ENCODE measurements at regions not wholly inside any gene's neighbourhood (a gene's known extent, or its start where the extent isn't known, plus 50 kb on each side); places are given as distances from the start of the nearest gene placed in this dataset.
A peak's percentile ranks its signal among the peaks of the same experiment; 100 is the strongest.

GRCh38 chr18:10367836-10368235 lies 86.6 kb upstream of the APCDD1 start:
- no peak overlapping the region for H3K27ac ChIP-seq (ENCODE audit: low read length)
- H3K4me3 ChIP-seq (ENCODE audit: low read length in 2 of 2) = no peak overlapping the region
- H3K9me3 ChIP-seq (ENCODE audit: control insufficient read depth in 2 of 2, low read length in 2 of 2) = peaks cover 0 to 3% of the 10 kb centered on the region in 2 donors
- H3K9ac ChIP-seq (ENCODE audit: low read length in 2 of 2) = no peak overlapping the region
- H3K4me1 ChIP-seq (ENCODE audit: control insufficient read depth, insufficient read depth, low read length) = peaks cover 2% of the 10 kb centered on the region
- no peaks in the 10 kb centered on the region for H3K36me3 ChIP-seq (ENCODE audit: control insufficient read depth in 2 of 2, insufficient read depth in 2 of 2, low read length in 2 of 2)
- peaks cover 0 to 4% of the 10 kb centered on the region in 2 donors for H3K27me3 ChIP-seq (ENCODE audit: control insufficient read depth in 1 of 2, insufficient read depth in 2 of 2, low read length in 2 of 2)

DNA sequence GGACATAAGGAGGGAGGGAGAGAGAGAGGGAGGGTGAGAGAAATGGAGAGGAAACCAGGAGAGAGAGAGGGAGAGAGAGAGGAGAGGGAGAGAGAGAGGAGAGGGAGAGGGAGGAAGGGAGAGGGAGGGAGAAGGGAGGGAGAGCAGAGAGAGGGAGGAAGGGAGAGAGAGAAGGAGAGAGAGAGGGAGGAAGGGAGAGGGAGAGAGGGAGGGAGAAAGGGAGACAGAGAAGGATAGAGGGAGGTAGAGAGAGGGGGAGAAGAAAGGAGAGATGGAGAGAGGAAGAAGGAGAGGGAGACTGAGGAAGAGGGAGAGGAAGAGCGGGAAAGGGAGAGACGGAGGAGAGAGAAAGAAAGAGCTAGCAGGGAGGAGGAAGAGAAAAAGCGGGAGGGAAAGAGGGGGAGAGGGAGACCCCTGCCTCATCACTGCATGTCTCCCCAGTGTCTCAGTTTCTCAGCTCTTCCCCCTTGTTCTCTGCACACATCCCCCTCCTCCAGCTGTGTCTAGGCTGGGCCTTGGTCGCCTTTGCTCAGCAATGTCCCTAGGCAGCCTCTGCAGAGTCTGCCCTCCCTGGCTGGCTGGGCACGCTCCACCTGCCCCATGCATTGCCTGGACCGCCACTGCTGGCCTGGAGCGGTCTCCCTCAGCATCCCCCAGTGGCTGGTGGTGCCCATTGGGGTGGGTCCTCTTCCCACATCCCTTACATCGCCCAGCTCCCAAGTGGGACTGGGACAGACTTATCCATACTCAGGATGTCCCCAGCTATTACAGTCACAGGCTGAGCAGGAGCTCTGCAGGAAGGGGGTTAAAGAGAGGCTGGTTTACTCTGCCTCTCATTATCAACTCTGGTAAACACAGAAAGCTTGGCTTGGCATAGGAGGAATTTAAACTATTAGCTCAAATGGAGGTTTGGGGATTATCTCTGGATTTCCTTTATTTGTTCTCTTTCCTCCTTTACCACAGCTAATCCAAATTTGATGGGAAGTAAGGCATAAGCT lies 85.7 kb upstream of the APCDD1 start:
- H3K36me3 ChIP-seq (ENCODE audit: control insufficient read depth in 2 of 2, insufficient read depth in 2 of 2, low read length in 2 of 2) = no peaks in the 10 kb centered on the region
- H3K9me3 ChIP-seq (ENCODE audit: control insufficient read depth in 2 of 2, low read length in 2 of 2) = peaks cover 0 to 3% of the 10 kb centered on the region in 2 donors
- peaks cover 2% of the 10 kb centered on the region for H3K4me1 ChIP-seq (ENCODE audit: control insufficient read depth, insufficient read depth, low read length)
- H3K27me3 ChIP-seq (ENCODE audit: control insufficient read depth in 1 of 2, insufficient read depth in 2 of 2, low read length in 2 of 2) = peaks cover 0 to 4% of the 10 kb centered on the region in 2 donors
- H3K9ac ChIP-seq (ENCODE audit: low read length in 2 of 2) = no peak overlapping the region
- H3K27ac ChIP-seq (ENCODE audit: low read length) = no peak overlapping the region
- no peak overlapping the region for H3K4me3 ChIP-seq (ENCODE audit: low read length in 2 of 2)

DNA sequence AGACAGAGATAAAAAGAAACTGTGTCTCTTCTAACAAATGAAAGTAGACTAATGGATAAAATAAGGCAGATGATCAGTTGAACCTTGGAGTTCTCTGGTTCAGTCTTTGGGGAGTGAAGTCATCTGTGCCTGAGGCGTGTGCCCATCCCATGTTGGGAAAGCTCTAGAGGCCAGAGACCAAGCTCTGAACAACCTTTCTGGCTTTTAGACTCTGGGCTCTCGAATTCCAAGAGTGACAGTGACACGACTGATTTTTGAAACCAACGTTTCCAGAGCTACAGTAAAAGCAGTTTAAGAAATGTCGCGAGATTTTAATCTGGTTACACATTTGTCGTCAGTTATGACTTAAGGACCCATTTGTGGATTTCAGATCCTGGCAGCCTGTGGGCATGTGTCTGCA lies 83.7 kb upstream of the APCDD1 start:
- Histone ChIP-seq H3K4me1 (ENCODE audit: control insufficient read depth, insufficient read depth, low read length) (peaks cover 8% of the 10 kb centered on the region), H3K27me3 (ENCODE audit: control insufficient read depth in 1 of 2, insufficient read depth in 2 of 2, low read length in 2 of 2) (peaks cover 0 to 4% of the 10 kb centered on the region in 2 donors), H3K9ac (ENCODE audit: low read length in 2 of 2) (no peak overlapping the region), H3K36me3 (ENCODE audit: control insufficient read depth in 2 of 2, insufficient read depth in 2 of 2, low read length in 2 of 2) (no peaks in the 10 kb centered on the region), H3K27ac (ENCODE audit: low read length) (no peak overlapping the region), H3K9me3 (ENCODE audit: control insufficient read depth in 2 of 2, low read length in 2 of 2) (no peaks in the 10 kb centered on the region), H3K4me3 (ENCODE audit: low read length in 2 of 2) (no peak overlapping the region)

DNA sequence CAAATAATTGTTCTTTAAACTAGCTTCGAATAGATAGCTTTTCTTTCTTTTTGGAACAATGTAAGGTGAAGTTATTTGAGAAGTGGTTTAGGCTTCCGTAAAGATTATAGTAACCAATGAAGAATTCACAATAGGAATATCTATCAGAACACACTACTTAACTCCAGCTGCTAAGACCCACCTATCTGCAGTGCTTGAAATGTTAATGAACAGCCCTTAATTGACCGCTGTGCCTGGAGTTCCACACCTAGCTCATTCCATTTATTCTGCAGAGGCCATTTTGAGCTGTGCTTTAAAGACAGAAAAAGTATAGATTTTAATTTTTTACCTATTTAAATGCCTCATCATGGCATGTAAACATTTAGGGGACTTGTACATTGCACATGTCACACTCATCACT lies 83.3 kb upstream of the APCDD1 start:
- H3K9ac ChIP-seq (ENCODE audit: low read length in 2 of 2) = no peak overlapping the region
- no peak overlapping the region for H3K27ac ChIP-seq (ENCODE audit: low read length)
- H3K9me3 ChIP-seq (ENCODE audit: control insufficient read depth in 2 of 2, low read length in 2 of 2) = no peaks in the 10 kb centered on the region
- H3K4me3 ChIP-seq (ENCODE audit: low read length in 2 of 2) = no peak overlapping the region
- H3K27me3 ChIP-seq (ENCODE audit: control insufficient read depth in 1 of 2, insufficient read depth in 2 of 2, low read length in 2 of 2) = peaks cover 0 to 4% of the 10 kb centered on the region in 2 donors
- no peaks in the 10 kb centered on the region for H3K36me3 ChIP-seq (ENCODE audit: control insufficient read depth in 2 of 2, insufficient read depth in 2 of 2, low read length in 2 of 2)
- H3K4me1 ChIP-seq (ENCODE audit: control insufficient read depth, insufficient read depth, low read length) = peaks cover 8% of the 10 kb centered on the region

DNA sequence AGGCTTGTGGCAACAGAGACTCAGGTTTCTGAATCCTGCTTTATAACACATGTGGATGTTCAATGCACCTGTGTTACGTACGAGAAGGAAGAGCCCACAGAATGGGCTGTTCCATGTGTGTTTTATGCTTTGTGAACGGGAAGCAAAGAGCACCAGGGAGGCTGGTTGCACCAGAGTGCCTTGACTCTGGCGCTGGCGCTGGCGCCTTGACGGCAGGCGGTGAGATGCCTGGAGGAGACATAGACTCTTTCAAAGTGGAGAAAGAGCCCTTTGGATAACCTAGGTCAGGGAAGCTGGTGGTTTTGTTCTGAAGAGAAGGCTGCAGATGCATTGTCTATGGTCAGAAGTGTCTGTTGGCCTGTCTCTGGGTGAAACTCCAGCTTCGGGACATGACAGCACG lies 80.2 kb upstream of the APCDD1 start:
- Histone ChIP-seq H3K27me3 (ENCODE audit: control insufficient read depth in 1 of 2, insufficient read depth in 2 of 2, low read length in 2 of 2) (no peaks in the 10 kb centered on the region), H3K36me3 (ENCODE audit: control insufficient read depth in 2 of 2, insufficient read depth in 2 of 2, low read length in 2 of 2) (no peaks in the 10 kb centered on the region), H3K27ac (ENCODE audit: low read length) (no peak overlapping the region), H3K9ac (ENCODE audit: low read length in 2 of 2) (no peak overlapping the region), H3K4me3 (ENCODE audit: low read length in 2 of 2) (peak overlapping the region; percentile 23 to 55), H3K4me1 (ENCODE audit: control insufficient read depth, insufficient read depth, low read length) (peaks cover 6% of the 10 kb centered on the region), H3K9me3 (ENCODE audit: control insufficient read depth in 2 of 2, low read length in 2 of 2) (no peaks in the 10 kb centered on the region)

- no peaks in the 10 kb centered on the region for H3K27me3 ChIP-seq (ENCODE audit: control insufficient read depth in 1 of 2, insufficient read depth in 2 of 2, low read length in 2 of 2)
- no peaks in the 10 kb centered on the region for H3K36me3 ChIP-seq (ENCODE audit: control insufficient read depth in 2 of 2, insufficient read depth in 2 of 2, low read length in 2 of 2)
- no peaks in the 10 kb centered on the region for H3K9me3 ChIP-seq (ENCODE audit: control insufficient read depth in 2 of 2, low read length in 2 of 2)
- H3K9ac ChIP-seq (ENCODE audit: low read length in 2 of 2) = no peak overlapping the region
- H3K4me1 ChIP-seq (ENCODE audit: control insufficient read depth, insufficient read depth, low read length) = peaks cover 6% of the 10 kb centered on the region
- peak overlapping the region; percentile 23 to 55 for H3K4me3 ChIP-seq (ENCODE audit: low read length in 2 of 2)
- H3K27ac ChIP-seq (ENCODE audit: low read length) = no peak overlapping the region
Measured at GRCh38 chr18:10374636-10375293, 79.7 kb upstream of the APCDD1 start.

DNA sequence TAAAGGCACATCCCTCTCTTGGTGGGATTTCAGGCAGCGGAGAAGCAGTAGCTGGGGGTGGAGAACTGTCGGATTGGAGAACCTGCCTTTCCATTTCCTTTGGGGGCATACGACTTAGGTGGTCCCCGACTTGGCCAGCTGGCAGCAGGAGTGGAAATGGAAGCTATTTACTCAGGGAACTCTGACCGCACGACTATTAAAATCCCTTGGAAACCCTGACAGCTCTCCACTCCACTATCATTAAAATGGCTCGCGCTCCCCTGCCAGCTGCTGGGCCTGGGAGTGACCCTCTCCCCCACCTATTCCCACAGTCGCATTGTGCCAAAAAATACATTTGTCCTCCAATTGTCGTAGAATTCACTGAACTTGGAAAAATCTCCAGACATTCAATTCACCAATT lies 77.7 kb upstream of the APCDD1 start:
- H3K4me3 ChIP-seq (ENCODE audit: low read length in 2 of 2) = no peak overlapping the region
- H3K27ac ChIP-seq (ENCODE audit: low read length) = no peak overlapping the region
- no peaks in the 10 kb centered on the region for H3K27me3 ChIP-seq (ENCODE audit: control insufficient read depth in 1 of 2, insufficient read depth in 2 of 2, low read length in 2 of 2)
- H3K9me3 ChIP-seq (ENCODE audit: control insufficient read depth in 2 of 2, low read length in 2 of 2) = no peaks in the 10 kb centered on the region
- no peak overlapping the region for H3K9ac ChIP-seq (ENCODE audit: low read length in 2 of 2)
- H3K4me1 ChIP-seq (ENCODE audit: control insufficient read depth, insufficient read depth, low read length) = peaks cover 6% of the 10 kb centered on the region
- no peaks in the 10 kb centered on the region for H3K36me3 ChIP-seq (ENCODE audit: control insufficient read depth in 2 of 2, insufficient read depth in 2 of 2, low read length in 2 of 2)

DNA sequence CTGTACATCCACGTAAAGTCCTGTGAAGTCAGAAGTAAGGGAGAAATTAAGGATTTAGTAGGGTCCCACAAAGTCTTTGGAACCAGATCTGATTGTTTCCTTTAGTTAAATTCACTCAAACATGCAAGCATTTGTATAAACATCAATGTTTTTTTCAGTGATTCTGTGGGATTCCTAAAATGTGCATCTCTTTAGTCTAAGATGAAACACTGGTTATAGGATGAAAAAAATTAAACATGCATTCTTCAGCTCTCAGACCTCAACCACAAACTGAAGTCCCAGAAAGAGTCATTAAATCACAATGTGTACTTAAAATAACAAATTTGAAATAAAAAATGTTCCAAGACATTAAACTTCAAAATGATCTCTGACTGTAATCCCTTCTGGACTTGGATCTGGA lies 76.5 kb upstream of the APCDD1 start:
- Histone ChIP-seq H3K27ac (ENCODE audit: low read length) (no peak overlapping the region), H3K27me3 (ENCODE audit: control insufficient read depth in 1 of 2, insufficient read depth in 2 of 2, low read length in 2 of 2) (no peaks in the 10 kb centered on the region), H3K9me3 (ENCODE audit: control insufficient read depth in 2 of 2, low read length in 2 of 2) (no peaks in the 10 kb centered on the region), H3K36me3 (ENCODE audit: control insufficient read depth in 2 of 2, insufficient read depth in 2 of 2, low read length in 2 of 2) (no peaks in the 10 kb centered on the region), H3K9ac (ENCODE audit: low read length in 2 of 2) (no peak overlapping the region), H3K4me3 (ENCODE audit: low read length in 2 of 2) (no peak overlapping the region), H3K4me1 (ENCODE audit: control insufficient read depth, insufficient read depth, low read length) (peaks cover 6% of the 10 kb centered on the region)

DNA sequence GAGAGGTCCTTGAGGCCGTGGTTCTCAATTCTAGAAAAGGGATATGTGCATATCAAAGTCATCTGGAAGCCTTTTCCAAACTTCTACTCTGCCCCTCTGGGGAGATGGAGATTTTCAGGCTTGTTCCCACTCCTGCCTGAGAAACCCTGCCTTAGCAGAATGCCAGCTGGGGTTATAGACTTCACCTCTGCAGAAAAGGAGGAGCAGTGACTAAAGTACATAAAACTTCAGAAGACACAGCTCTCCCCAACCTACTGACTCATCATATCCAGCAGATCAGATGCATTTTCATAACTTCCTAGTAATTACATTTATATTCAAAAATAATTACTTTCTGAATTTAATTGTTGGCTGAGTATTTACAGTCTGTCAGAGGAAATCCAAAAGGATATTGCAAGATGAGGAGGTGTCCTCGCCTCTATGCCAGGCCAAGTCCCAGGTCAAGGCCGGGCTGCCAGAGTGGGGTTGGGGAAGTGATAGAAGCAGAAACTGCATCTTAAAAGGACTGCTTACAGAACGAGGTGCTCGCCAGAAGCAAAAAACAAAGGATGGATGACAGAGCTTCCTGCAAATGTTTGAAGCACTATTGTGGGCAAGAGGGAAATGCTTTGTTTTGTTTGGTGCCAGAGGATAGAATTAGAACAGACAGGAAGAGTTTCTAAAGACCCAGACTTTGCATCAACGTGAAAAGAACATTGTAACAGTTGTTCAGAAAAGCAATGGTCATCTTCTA lies 75.6 kb upstream of the APCDD1 start:
- no peak overlapping the region for H3K27ac ChIP-seq (ENCODE audit: low read length)
- peaks cover 6% of the 10 kb centered on the region for H3K4me1 ChIP-seq (ENCODE audit: control insufficient read depth, insufficient read depth, low read length)
- no peak overlapping the region for H3K9ac ChIP-seq (ENCODE audit: low read length in 2 of 2)
- no peaks in the 10 kb centered on the region for H3K9me3 ChIP-seq (ENCODE audit: control insufficient read depth in 2 of 2, low read length in 2 of 2)
- H3K4me3 ChIP-seq (ENCODE audit: low read length in 2 of 2) = no peak overlapping the region
- no peaks in the 10 kb centered on the region for H3K27me3 ChIP-seq (ENCODE audit: control insufficient read depth in 1 of 2, insufficient read depth in 2 of 2, low read length in 2 of 2)
- no peaks in the 10 kb centered on the region for H3K36me3 ChIP-seq (ENCODE audit: control insufficient read depth in 2 of 2, insufficient read depth in 2 of 2, low read length in 2 of 2)

GRCh38 chr18:10379522-10379921 lies 74.9 kb upstream of the APCDD1 start:
- H3K27ac ChIP-seq (ENCODE audit: low read length) = no peak overlapping the region

More at GRCh38 chr18:10379522-10379921, 74.9 kb upstream of the APCDD1 start:
- H3K9me3 ChIP-seq (ENCODE audit: control insufficient read depth in 2 of 2, low read length in 2 of 2) = no peaks in the 10 kb centered on the region
- H3K9ac ChIP-seq (ENCODE audit: low read length in 2 of 2) = no peak overlapping the region
- H3K27me3 ChIP-seq (ENCODE audit: control insufficient read depth in 1 of 2, insufficient read depth in 2 of 2, low read length in 2 of 2) = no peaks in the 10 kb centered on the region
- H3K4me3 ChIP-seq (ENCODE audit: low read length in 2 of 2) = no peak overlapping the region
- H3K4me1 ChIP-seq (ENCODE audit: control insufficient read depth, insufficient read depth, low read length) = peaks cover 4% of the 10 kb centered on the region
- H3K36me3 ChIP-seq (ENCODE audit: control insufficient read depth in 2 of 2, insufficient read depth in 2 of 2, low read length in 2 of 2) = no peaks in the 10 kb centered on the region

All from stomach smooth muscle (tissue), 2 donors.